NCI-H2107 (cell line): ENCODE measurements at regions not wholly inside any gene's neighbourhood (a gene's known extent, or its start where the extent isn't known, plus 50 kb on each side); places are given as distances from the start of the nearest gene placed in this dataset.
"Not testable (repeated sequence)": the region's sequence is repeated elsewhere in the genome, so short reads cannot be mapped to it uniquely, and the experiment has no call there.

Source experiments
- DNase-seq: peaks from one replicate; lab custom pipeline; 2025; lab: John Stamatoyannopoulos, UW

- no peak for DNase-seq
Measured at GRCh38 chr4:79663141-79663540, 255.1 kb upstream of the GK2 start.

- no peak for DNase-seq
Measured at GRCh38 chr4:79662651-79663050, 254.6 kb upstream of the GK2 start.

- no peak for DNase-seq
Measured at GRCh38 chr4:79661196-79661595, 253.2 kb upstream of the GK2 start.

DNA sequence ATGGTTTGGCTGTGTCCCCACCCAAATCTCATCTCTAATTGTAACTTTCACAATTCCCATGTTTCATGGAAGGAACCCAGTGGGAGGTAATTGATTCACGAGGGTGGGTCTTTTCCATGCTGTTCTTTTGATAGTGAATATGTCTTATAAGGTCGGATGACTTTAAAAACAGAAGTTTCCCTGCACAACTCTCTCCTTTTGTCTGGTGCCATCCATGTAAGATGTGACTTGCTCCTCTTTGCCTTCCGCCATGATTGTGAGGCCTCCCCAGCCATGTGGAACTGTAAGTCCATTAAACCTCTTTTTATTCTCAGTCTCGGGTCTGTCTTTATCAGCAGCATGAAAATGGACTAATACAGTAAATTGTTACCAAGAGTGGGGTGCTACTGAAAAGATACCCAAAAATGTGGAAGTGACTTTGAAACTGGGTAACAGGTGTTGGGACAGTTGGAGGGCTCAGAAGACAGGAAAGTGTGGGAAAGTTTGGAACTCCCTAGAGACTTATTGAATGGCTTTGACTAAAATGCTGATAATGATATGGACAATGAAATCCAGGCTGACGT, 251.4 kb upstream of the GK2 start:
- not testable (repeated sequence) for DNase-seq

GRCh38 chr4:79657379-79657778, 249.4 kb upstream of the GK2 start:
- DNase-seq, result no peak

GRCh38 chr4:79653871-79654270, 245.8 kb upstream of the GK2 start:
- no peak for DNase-seq

GRCh38 chr4:79652738-79653137, 244.7 kb upstream of the GK2 start:
- no peak for DNase-seq

DNA sequence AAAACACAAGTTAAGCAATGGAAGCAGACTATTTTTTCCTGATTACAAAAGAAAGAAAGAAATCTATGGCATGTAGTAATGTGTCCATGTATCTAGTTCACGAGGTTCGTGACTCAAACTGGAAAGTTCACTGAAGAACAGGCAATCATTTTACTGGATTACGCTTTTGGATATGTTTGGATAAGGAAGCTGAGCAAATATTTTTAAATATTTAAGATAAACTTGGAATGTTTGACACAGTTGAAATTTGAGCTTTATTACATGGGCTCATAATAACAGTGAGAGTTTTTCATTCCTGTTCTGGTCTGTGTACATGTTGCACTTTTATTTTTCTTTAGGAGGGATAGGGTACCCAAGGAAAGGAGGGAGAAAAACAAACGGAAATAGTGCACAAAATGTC, 244.2 kb upstream of the GK2 start:
- DNase-seq, result no peak

DNA sequence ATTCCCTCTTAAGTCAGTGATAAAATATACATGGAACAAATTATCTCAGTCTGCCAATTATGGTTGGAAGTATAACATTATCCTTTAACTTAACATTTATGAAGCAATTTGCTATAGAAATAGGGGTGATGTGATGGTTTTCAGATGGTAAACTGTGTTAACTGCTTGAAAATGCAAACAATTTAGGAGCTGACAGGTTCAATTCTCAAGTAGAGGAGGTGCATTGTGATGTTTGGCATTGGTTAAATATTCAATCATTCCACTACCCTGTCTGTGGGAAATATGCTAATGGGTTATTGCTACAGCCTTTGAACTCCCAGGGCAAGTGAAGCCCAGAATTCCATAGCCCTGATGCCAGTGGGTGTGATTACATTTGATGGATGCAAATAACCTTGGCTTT, 243.4 kb upstream of the GK2 start:
- DNase-seq, result no peak

DNA sequence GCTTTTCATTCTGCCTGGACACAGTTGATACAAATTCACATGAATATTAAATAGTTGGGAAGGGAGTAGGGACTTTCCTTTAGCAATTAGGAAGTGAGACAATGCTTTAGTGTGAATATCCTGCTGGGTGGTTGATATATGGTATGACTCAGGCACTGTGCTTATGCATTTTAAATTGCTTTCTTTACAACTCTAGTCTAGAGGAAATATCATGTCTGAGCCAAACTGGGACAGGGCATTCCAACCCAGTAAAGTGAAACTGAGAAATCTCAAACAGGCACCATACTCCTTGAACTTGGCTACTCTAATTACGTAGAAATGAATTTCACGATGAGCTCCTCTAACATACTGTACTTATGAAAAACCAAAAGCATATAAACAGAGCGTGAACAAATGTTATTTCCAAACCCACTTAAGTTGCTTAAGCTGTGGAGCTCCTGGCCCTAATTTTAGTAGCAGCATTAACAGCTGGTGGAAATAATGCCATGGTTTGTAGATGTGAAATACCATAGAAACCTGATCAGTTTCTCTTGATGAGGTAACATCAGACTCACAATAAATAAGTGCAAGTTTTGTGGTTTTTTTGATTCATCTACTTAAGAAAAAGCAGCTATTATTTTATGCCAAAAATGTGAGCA, 242.9 kb upstream of the GK2 start:
- DNase-seq, result no peak

DNA sequence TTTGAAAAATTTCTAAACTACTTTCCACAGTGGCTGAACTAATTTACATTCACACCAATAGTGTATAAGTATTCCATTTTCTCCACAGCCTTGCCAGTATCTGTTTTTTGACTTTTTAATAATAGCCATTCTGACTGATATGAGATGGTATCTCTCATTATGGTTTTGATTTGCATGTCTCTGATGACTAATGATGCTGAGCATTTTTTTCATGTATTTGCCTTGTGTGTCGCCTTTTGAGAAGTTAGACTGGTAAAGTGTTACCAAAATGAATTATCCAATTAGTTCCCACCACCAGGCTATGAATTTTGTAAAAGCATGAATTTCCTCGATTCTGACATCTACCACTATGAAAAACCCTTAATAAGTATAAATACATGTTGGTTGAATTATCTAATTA, 242.2 kb upstream of the GK2 start:
- no peak for DNase-seq

DNA sequence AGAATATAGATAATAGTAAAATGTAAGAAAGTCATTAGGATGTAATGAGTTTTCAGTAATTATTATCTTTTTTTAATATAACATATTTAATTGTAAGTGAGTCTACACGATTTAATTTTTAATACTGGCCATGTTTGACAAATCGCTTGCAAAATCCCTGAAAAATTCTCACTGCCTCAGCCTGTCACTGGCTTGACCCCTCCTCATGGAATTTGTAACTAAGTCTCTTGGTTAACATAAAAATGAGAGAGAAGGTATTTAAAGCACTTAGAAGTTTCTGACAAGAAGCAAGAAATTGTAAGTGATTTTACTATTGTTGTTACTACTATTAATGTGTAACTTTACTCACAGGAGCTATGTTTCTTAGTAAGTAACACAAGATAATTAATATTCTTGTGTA, 237.9 kb upstream of the GK2 start:
- no peak for DNase-seq

DNA sequence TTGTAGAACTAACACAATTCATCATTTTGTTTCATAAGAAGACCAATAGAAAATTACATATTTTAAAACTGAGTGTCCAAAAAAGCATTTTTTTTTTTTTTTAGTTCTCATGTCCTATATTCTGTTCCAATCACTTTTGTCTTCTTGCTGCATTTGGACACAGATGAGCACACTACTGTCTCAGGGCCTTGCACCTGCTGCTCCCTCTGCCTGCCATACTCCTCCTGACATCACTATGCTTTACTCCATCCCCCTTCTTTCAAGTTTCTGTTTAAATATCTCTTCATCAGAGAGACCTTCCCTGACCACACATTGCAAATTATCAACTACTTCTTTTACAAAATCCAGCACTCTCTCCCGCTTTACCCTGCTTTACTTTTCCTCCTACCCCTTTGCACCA, 230.7 kb upstream of the GK2 start:
- no peak for DNase-seq

GRCh38 chr4:79636991-79637390, 229.0 kb upstream of the GK2 start:
- no peak for DNase-seq

- no peak for DNase-seq
Measured at GRCh38 chr4:79634111-79634510, 226.1 kb upstream of the GK2 start.

GRCh38 chr4:79632114-79632513, 224.1 kb upstream of the GK2 start:
- DNase-seq, result no peak

GRCh38 chr4:79626611-79627010, 218.6 kb upstream of the GK2 start:
- DNase-seq, result no peak

- no peak for DNase-seq
Measured at GRCh38 chr4:79626101-79626500, 218.1 kb upstream of the GK2 start.

DNA sequence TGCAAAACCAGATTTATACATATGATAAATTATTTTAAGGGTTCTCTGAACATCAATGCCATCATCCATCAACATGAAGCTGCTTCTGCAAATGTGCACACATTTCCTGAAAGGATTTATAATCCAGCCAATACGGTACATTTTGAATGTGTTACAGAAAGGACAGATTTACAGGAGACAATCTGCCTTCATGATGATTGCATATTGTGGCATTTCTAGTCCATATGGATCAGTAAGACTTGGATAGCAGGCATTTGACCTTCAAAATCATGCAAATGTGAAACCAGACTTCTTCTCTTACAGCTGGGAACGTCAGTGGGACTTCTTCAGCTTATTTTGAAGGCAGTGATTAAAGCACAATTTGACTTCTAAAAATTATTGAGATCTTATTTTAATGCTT, 217.3 kb upstream of the GK2 start:
- DNase-seq, result no peak

GRCh38 chr4:79623021-79623870, 215.2 kb upstream of the GK2 start:
- no peak for DNase-seq

DNA sequence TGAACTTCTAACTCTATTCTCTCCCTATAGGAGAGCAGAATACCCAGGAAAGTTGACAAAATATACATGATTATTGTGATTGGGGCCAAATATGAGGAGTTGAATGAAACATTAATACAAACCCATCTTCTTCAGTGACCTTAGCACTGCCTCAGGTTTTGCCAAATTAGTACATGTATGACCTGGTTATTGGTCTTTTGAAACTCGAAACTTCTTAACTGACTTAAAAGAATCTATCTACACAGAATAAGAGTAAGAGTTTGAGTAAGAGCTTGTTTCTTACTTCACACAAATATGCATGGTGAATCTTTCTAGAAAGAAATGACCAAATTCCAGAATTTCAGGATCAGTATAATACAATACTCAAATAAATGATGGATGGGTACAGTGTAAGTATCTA, 213.0 kb upstream of the GK2 start:
- DNase-seq, result no peak

- no peak for DNase-seq
Measured at GRCh38 chr4:79620617-79621016, 212.6 kb upstream of the GK2 start.

DNA sequence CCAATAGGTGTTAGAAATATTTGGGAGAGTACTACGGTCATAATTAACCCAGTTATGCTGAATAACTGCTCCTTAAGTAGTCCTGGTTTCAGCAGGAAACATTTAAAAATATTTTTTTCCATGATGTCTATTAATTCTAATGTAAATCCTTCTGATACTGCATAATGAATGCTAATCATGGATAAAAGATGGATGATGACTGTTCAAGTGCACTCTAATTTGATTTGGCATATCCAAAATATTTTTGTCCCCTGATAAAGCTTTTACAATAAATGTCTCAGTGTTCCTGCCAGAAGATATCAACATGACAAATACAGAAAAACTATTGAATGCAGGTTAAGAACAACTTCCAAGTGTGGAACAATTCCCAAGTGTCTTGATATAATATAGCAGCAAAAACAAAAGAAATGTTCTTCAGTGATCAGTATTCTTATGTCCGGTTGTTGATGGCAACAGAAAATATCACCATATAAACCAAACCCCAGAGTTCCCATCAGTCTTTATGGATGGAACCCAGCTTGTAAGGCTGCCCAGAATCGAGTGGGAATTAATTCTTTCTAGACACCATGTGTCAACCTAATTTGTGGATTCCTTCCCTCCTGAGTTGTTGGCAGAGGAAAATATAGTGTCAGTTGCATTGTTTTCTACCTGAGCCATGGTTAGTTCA, 205.4 kb upstream of the GK2 start:
- DNase-seq, result no peak
